Activated T-helper 2 cell treated with anti-CD3 and anti-CD28 coated beads, Interferon-gamma antibody, Interleukin-2, Interleukin-4, amounts not matched to agents 10 μg/mL and 5 μg/mL and 100 μg/mL, durations not matched to agents 14 hours and 24 hours and 36 hours (primary cell): ENCODE measurements at regions not wholly inside any gene's neighbourhood (a gene's known extent, or its start where the extent isn't known, plus 50 kb on each side); places are given as distances from the start of the nearest gene placed in this dataset.

Experiments used
- DNase-seq: peaks from one replicate; pipeline ENCODE4 v3.0.0; 2021; ENCODE audit warnings: low spot score
- H3K27ac Mint-ChIP-seq: one replicate; pipeline ENCODE4 v1.8.0; 2021; ENCODE audit warnings: mixed read lengths
- H3K27me3 Mint-ChIP-seq: one replicate; pipeline ENCODE4 v1.8.0; 2021; ENCODE audit warnings: low read depth, mixed read lengths
- H3K36me3 Mint-ChIP-seq: one replicate; pipeline ENCODE4 v1.8.0; 2021; ENCODE audit warnings: low read depth, mixed read lengths
- H3K4me1 Mint-ChIP-seq: one replicate; pipeline ENCODE4 v1.8.0; 2021; ENCODE audit warnings: low read depth, mixed read lengths
- H3K4me3 Mint-ChIP-seq: one replicate; pipeline ENCODE4 v1.8.0; 2021; ENCODE audit warnings: low read depth, mild to moderate bottlenecking, moderate library complexity, mixed read lengths
- H3K9me3 Mint-ChIP-seq: one replicate; pipeline ENCODE4 v1.8.0; 2021; ENCODE audit warnings: mixed read lengths
- intact Hi-C: fragments of 100-400 bp; cut with micrococcal nuclease; formaldehyde crosslinking; loops from one replicate; pipeline ENCODE4 v1.15.1; 2023

- no peaks in the 10 kb centered on the region for H3K27me3 Mint-ChIP-seq
- H3K27ac Mint-ChIP-seq, result no peak overlapping the region
- no peak overlapping the region for H3K4me3 Mint-ChIP-seq
- no peaks in the 10 kb centered on the region for H3K4me1 Mint-ChIP-seq
- DNase-seq, result no peak
- intact Hi-C loops, result no loop called here
- peaks cover 8% of the 10 kb centered on the region for H3K36me3 Mint-ChIP-seq
- peaks cover 26% of the 10 kb centered on the region for H3K9me3 Mint-ChIP-seq
Observed at GRCh38 chr4:123286903-123287466, 109.6 kb upstream of the SPRY1 start.

- peaks cover 29% of the 10 kb centered on the region for H3K9me3 Mint-ChIP-seq
- H3K4me3 Mint-ChIP-seq, result no peak overlapping the region
- H3K27me3 Mint-ChIP-seq, result no peaks in the 10 kb centered on the region
- intact Hi-C loops, result no loop called here
- no peaks in the 10 kb centered on the region for H3K4me1 Mint-ChIP-seq
- no peak for DNase-seq
- peaks cover 11% of the 10 kb centered on the region for H3K36me3 Mint-ChIP-seq
- no peak overlapping the region for H3K27ac Mint-ChIP-seq
Observed at GRCh38 chr4:123288309-123289025, 108.1 kb upstream of the SPRY1 start.

- Mint-ChIP-seq H3K9me3 (peaks cover 29% of the 10 kb centered on the region), H3K4me3 (no peak overlapping the region), H3K27me3 (no peaks in the 10 kb centered on the region), H3K4me1 (no peaks in the 10 kb centered on the region), H3K27ac (no peak overlapping the region), H3K36me3 (peaks cover 11% of the 10 kb centered on the region)
- DNase-seq, result no peak
- intact Hi-C loops, result no loop called here
Observed at GRCh38 chr4:123291329-123291728, 105.3 kb upstream of the SPRY1 start.

GRCh38 chr4:123297836-123298235 lies 98.8 kb upstream of the SPRY1 start:
- Mint-ChIP-seq H3K9me3 (no peaks in the 10 kb centered on the region), H3K4me3 (no peak overlapping the region), H3K36me3 (no peaks in the 10 kb centered on the region), H3K4me1 (peaks cover 2% of the 10 kb centered on the region), H3K27me3 (no peaks in the 10 kb centered on the region), H3K27ac (no peak overlapping the region)
- intact Hi-C loops, result no loop called here
- DNase-seq, result no peak

GRCh38 chr4:123298261-123298660 lies 98.3 kb upstream of the SPRY1 start:
- no peak overlapping the region for H3K27ac Mint-ChIP-seq
- no peaks in the 10 kb centered on the region for H3K36me3 Mint-ChIP-seq
- no peak for DNase-seq
- H3K4me3 Mint-ChIP-seq, result no peak overlapping the region
- peaks cover 2% of the 10 kb centered on the region for H3K4me1 Mint-ChIP-seq
- intact Hi-C loops, result no loop called here
- no peaks in the 10 kb centered on the region for H3K9me3 Mint-ChIP-seq
- H3K27me3 Mint-ChIP-seq, result no peaks in the 10 kb centered on the region

GRCh38 chr4:123298801-123299200 lies 97.8 kb upstream of the SPRY1 start:
- Mint-ChIP-seq H3K27ac (no peak overlapping the region), H3K36me3 (no peaks in the 10 kb centered on the region), H3K4me3 (no peak overlapping the region), H3K4me1 (peaks cover 2% of the 10 kb centered on the region), H3K27me3 (no peaks in the 10 kb centered on the region), H3K9me3 (no peaks in the 10 kb centered on the region)
- intact Hi-C loops, result no loop called here
- DNase-seq, result no peak

GRCh38 chr4:123299212-123299691 lies 97.3 kb upstream of the SPRY1 start:
- Mint-ChIP-seq H3K27ac (no peak overlapping the region), H3K4me1 (peaks cover 2% of the 10 kb centered on the region), H3K36me3 (no peaks in the 10 kb centered on the region), H3K4me3 (no peak overlapping the region), H3K9me3 (no peaks in the 10 kb centered on the region), H3K27me3 (no peaks in the 10 kb centered on the region)
- intact Hi-C loops, result no loop called here
- DNase-seq, result no peak

GRCh38 chr4:123300222-123301039 lies 96.2 kb upstream of the SPRY1 start:
- Mint-ChIP-seq H3K27me3 (no peaks in the 10 kb centered on the region), H3K36me3 (no peaks in the 10 kb centered on the region), H3K4me3 (no peak overlapping the region), H3K9me3 (no peaks in the 10 kb centered on the region), H3K27ac (no peak overlapping the region), H3K4me1 (peaks cover 2% of the 10 kb centered on the region)
- DNase-seq, result no peak
- intact Hi-C loops, result no loop called here

GRCh38 chr4:123301923-123302322 lies 94.7 kb upstream of the SPRY1 start:
- H3K9me3 Mint-ChIP-seq, result no peaks in the 10 kb centered on the region
- no peaks in the 10 kb centered on the region for H3K36me3 Mint-ChIP-seq
- no peak for DNase-seq
- intact Hi-C loops, result no loop called here
- peaks cover 2% of the 10 kb centered on the region for H3K4me1 Mint-ChIP-seq
- no peaks in the 10 kb centered on the region for H3K27me3 Mint-ChIP-seq
- H3K27ac Mint-ChIP-seq, result no peak overlapping the region
- H3K4me3 Mint-ChIP-seq, result no peak overlapping the region

GRCh38 chr4:123304151-123304964 lies 92.2 kb upstream of the SPRY1 start:
- no peak for DNase-seq
- H3K27ac Mint-ChIP-seq, result no peak overlapping the region
- intact Hi-C loops, result no loop called here

GRCh38 chr4:123305736-123306135 lies 90.9 kb upstream of the SPRY1 start:
- intact Hi-C loops, result no loop called here
- H3K4me1 Mint-ChIP-seq, result no peaks in the 10 kb centered on the region
- no peaks in the 10 kb centered on the region for H3K9me3 Mint-ChIP-seq
- no peak overlapping the region for H3K27ac Mint-ChIP-seq
- H3K36me3 Mint-ChIP-seq, result no peaks in the 10 kb centered on the region
- no peaks in the 10 kb centered on the region for H3K27me3 Mint-ChIP-seq
- DNase-seq, result no peak
- H3K4me3 Mint-ChIP-seq, result no peak overlapping the region

More at GRCh38 chr4:123304151-123304964, 92.2 kb upstream of the SPRY1 start:
- Mint-ChIP-seq H3K36me3 (no peaks in the 10 kb centered on the region), H3K4me1 (peaks cover 2% of the 10 kb centered on the region), H3K27me3 (no peaks in the 10 kb centered on the region), H3K4me3 (no peak overlapping the region), H3K9me3 (no peaks in the 10 kb centered on the region)

GRCh38 chr4:123306769-123307168 lies 89.8 kb upstream of the SPRY1 start:
- no peak overlapping the region for H3K27ac Mint-ChIP-seq
- H3K4me1 Mint-ChIP-seq, result no peaks in the 10 kb centered on the region
- intact Hi-C loops, result no loop called here
- H3K9me3 Mint-ChIP-seq, result no peaks in the 10 kb centered on the region
- no peaks in the 10 kb centered on the region for H3K36me3 Mint-ChIP-seq
- DNase-seq, result no peak
- no peak overlapping the region for H3K4me3 Mint-ChIP-seq
- H3K27me3 Mint-ChIP-seq, result no peaks in the 10 kb centered on the region
